SK-N-SH (cell line): ENCODE measurements at regions not wholly inside any gene's neighbourhood (a gene's known extent, or its start where the extent isn't known, plus 50 kb on each side); places are given as distances from the start of the nearest gene placed in this dataset.

Experiments used
- CTCF ChIA-PET: fragments of 300-600, 350-600 bp; formaldehyde crosslinking; extraction: SDS; loops from one replicate; lab custom pipeline; 2021; lab: Yijun Ruan, JAX
- POLR2A ChIA-PET: fragments of 350-600 bp; sonication (Branson Sonifier 250); formaldehyde crosslinking; extraction: SDS; loops from one replicate; lab custom pipeline; 2020; ENCODE audit warnings: antibody characterized with exemption, inconsistent platforms; lab: Yijun Ruan, JAX
- DNase-seq: peaks from one replicate; pipeline ENCODE4 v3.0.0; 2012
- H2AFZ ChIP-seq: fragments of 200-600 bp; sonication (generic); 2 replicates; pipeline ENCODE4 v1.8.1; 2016; ENCODE audit warnings: antibody characterized with exemption, mild to moderate bottlenecking, low read depth
- H3F3A ChIP-seq: fragments of 200-600 bp; sonication (generic); replicated peaks from 2 replicates; pipeline ENCODE3; 2016; ENCODE audit warnings: antibody characterized with exemption, mild to moderate bottlenecking; ENCODE audit not compliant: insufficient read depth
- H3K27ac ChIP-seq, 2 experiments: fragments of 200-500 bp in 1 of 2; fragments of 200-600 bp in 1 of 2; sonication (Bioruptor generic) in 1 of 2; sonication (generic), shearing (Covaris generic) in 1 of 2; 2 replicates each; pipeline versions ENCODE4 v1.5.1 to v1.6.1; 2014 to 2016; ENCODE audit warnings: low read depth in 2 of 2, inconsistent platforms in 1 of 2, low read length in 1 of 2, mild to moderate bottlenecking in 1 of 2, mixed read lengths in 1 of 2
- H3K27me3 ChIP-seq: fragments of 200-600 bp; sonication (generic), shearing (Covaris generic); 2 replicates; pipeline ENCODE4 v1.6.1; 2016; ENCODE audit warnings: mixed run types; ENCODE audit not compliant: insufficient read depth
- H3K36me3 ChIP-seq, 2 experiments: fragments of 200-500 bp in 1 of 2; fragments of 200-600 bp in 1 of 2; sonication (Bioruptor generic) in 1 of 2; sonication (generic) in 1 of 2; replicated peaks in 1 of 2; 2 replicates each; pipeline versions ENCODE3 to v1.5.1; 2014 to 2016; ENCODE audit warnings: low read length in 1 of 2, mild to moderate bottlenecking in 1 of 2; ENCODE audit not compliant: insufficient read depth in 2 of 2, control insufficient read depth in 1 of 2
- H3K4me1 ChIP-seq, 2 experiments: fragments of 200-500 bp in 1 of 2; fragments of 200-600 bp in 1 of 2; sonication (Bioruptor generic) in 1 of 2; sonication (generic), shearing (Covaris generic) in 1 of 2; 2 replicates each; pipeline versions ENCODE4 v1.5.1 to v1.6.1; 2014 to 2016; ENCODE audit warnings: low read depth in 1 of 2, low read length in 1 of 2, mixed run types in 1 of 2; ENCODE audit not compliant: insufficient read depth in 2 of 2, control insufficient read depth in 1 of 2
- H3K4me2 ChIP-seq: fragments of 200-600 bp; sonication (generic), shearing (Covaris generic); 2 replicates; pipeline ENCODE4 v1.6.1; 2017; ENCODE audit warnings: mixed run types
- H3K4me3 ChIP-seq, 2 experiments: fragments of 200-500 bp in 1 of 2; fragments of 200-600 bp in 1 of 2; sonication (Bioruptor generic) in 1 of 2; sonication (generic), shearing (Covaris generic) in 1 of 2; 2 replicates each; pipeline versions ENCODE4 v1.5.1 to v1.8.1; 2014 to 2016; ENCODE audit warnings: low read depth in 2 of 2, inconsistent platforms in 1 of 2, low read length in 1 of 2, mild to moderate bottlenecking in 1 of 2, mixed read lengths in 1 of 2, moderate library complexity in 1 of 2
- H3K79me2 ChIP-seq: fragments of 200-600 bp; sonication (generic); 2 replicates; pipeline ENCODE4 v1.8.1; 2017; ENCODE audit warnings: mild to moderate bottlenecking; ENCODE audit not compliant: insufficient read depth
- H3K9ac ChIP-seq: fragments of 200-600 bp; sonication (generic); 2 replicates; pipeline ENCODE4 v1.6.1; 2017; ENCODE audit warnings: mixed run types
- H3K9me2 ChIP-seq: fragments of 200-600 bp; sonication (generic); 2 replicates; pipeline ENCODE4 v1.6.1; 2017; ENCODE audit warnings: mixed run types
- H3K9me3 ChIP-seq: fragments of 200-600 bp; sonication (generic); 2 replicates; pipeline ENCODE4 v1.6.1; 2017; ENCODE audit warnings: mixed run types, mild to moderate bottlenecking, moderate library complexity
- H4K20me1 ChIP-seq: fragments of 200-600 bp; sonication (generic); 2 replicates; pipeline ENCODE4 v1.6.1; 2017; ENCODE audit warnings: mild to moderate bottlenecking, mixed run types; ENCODE audit not compliant: insufficient read depth
- ELF1 ChIP-seq: IDR thresholded peaks from 2 replicates; pipeline ENCODE4 v1.4.0; 2012
- FOSL2 ChIP-seq: IDR thresholded peaks from 2 replicates; pipeline ENCODE4 v1.4.0; 2012; ENCODE audit warnings: low read depth, mild to moderate bottlenecking, moderate library complexity, borderline replicate concordance
- FOXJ3 ChIP-seq: sonication (generic); formaldehyde crosslinking; IDR thresholded peaks from 2 replicates; pipeline ENCODE4 v1.5.1; 2020; ENCODE audit warnings: mild to moderate bottlenecking, missing genetic modification reagents
- FOXM1 ChIP-seq: IDR thresholded peaks from 2 replicates; pipeline ENCODE4 v1.4.0; 2012; ENCODE audit warnings: low read depth, mild to moderate bottlenecking
- MAX ChIP-seq: IDR thresholded peaks from 2 replicates; pipeline ENCODE4 v1.4.0; 2012; ENCODE audit warnings: low read depth
- MXI1 ChIP-seq: IDR thresholded peaks from 2 replicates; pipeline ENCODE4 v1.6.1; 2012; ENCODE audit warnings: mild to moderate bottlenecking, low read depth, low read length, improper control_type of control experiment
- NFIC ChIP-seq: IDR thresholded peaks from 2 replicates; pipeline ENCODE4 v1.4.0; 2012; ENCODE audit warnings: borderline replicate concordance
- PBX3 ChIP-seq: IDR thresholded peaks from 2 replicates; pipeline ENCODE4; 2012
- POLR2AphosphoS5 ChIP-seq: IDR thresholded peaks from 2 replicates; pipeline ENCODE4 v1.6.1; 2012; ENCODE audit warnings: low read depth, low read length
- REST ChIP-seq: IDR thresholded peaks from 2 replicates; pipeline ENCODE4 v1.6.1; 2012; ENCODE audit warnings: mild to moderate bottlenecking, low read depth, low read length, moderate library complexity
- RFX5 ChIP-seq: IDR thresholded peaks from 2 replicates; pipeline ENCODE4 v1.6.1; 2012; ENCODE audit warnings: mild to moderate bottlenecking, improper control_type of control experiment, low read length
- RXRA ChIP-seq: IDR thresholded peaks from 2 replicates; pipeline ENCODE4 v1.4.0; 2012; ENCODE audit warnings: low read depth, mild to moderate bottlenecking, borderline replicate concordance
- SMC3 ChIP-seq: IDR thresholded peaks from 2 replicates; pipeline ENCODE4 v1.6.1; 2012; ENCODE audit warnings: low read depth, low read length, improper control_type of control experiment
- TAF1 ChIP-seq: IDR thresholded peaks from 2 replicates; pipeline ENCODE4 v1.6.1; 2012; ENCODE audit warnings: low read depth, mild to moderate bottlenecking, low read length, moderate library complexity, borderline replicate concordance
- TCF12 ChIP-seq: IDR thresholded peaks from 2 replicates; pipeline ENCODE4 v1.4.0; 2012
- TEAD4 ChIP-seq: IDR thresholded peaks from 2 replicates; pipeline ENCODE4 v1.4.0; 2012; ENCODE audit warnings: mild to moderate bottlenecking, borderline replicate concordance; ENCODE audit not compliant: insufficient read depth
- USF2 ChIP-seq: fragments of 150-350 bp; IDR thresholded peaks from 2 replicates; pipeline ENCODE4 v1.6.1; 2017; ENCODE audit warnings: antibody characterized with exemption, low read length, low read depth, borderline replicate concordance
- WGBS: methylation state at CpG from one replicate; pipeline ENCODE4 v1.1.6; 2017; ENCODE audit warnings: low lambda C conversion rate; 5-methylcytosine and 5-hydroxymethylcytosine counted together
- TF ChIP-seq, protein P1 (sequence below): fragments of 200-600 bp; sonication (generic); IDR thresholded peaks from 2 replicates; pipeline ENCODE4 v1.6.1; 2017; ENCODE audit warnings: antibody characterized with exemption, mild to moderate bottlenecking, moderate library complexity

- DNase-seq = no peak
- no peak overlapping the region for H3K4me3 ChIP-seq
- POLR2A ChIA-PET = no interaction called here
- CTCF ChIA-PET = no interaction called here
- H4K20me1 ChIP-seq = no peaks in the 10 kb centered on the region
- no peak overlapping the region for H2AFZ ChIP-seq
- H3K4me2 ChIP-seq = no peak overlapping the region
- H3K27ac ChIP-seq = no peak overlapping the region
- no peaks in the 10 kb centered on the region for H3K4me1 ChIP-seq
- no peak overlapping the region for H3K9ac ChIP-seq
- H3K9me2 ChIP-seq = no peaks in the 10 kb centered on the region
- no peaks in the 10 kb centered on the region for H3K27me3 ChIP-seq
- H3K79me2 ChIP-seq = no peaks in the 10 kb centered on the region
- WGBS = 58% methylated on average over 4 of the region's 4 CpGs
- no peaks in the 10 kb centered on the region; the same call in 1 of the 2 replicates for H3K9me3 ChIP-seq
- no peaks in the 10 kb centered on the region for H3F3A ChIP-seq
- TF ChIP-seq FOSL2 = no peak
- TF ChIP-seq TCF12 = no peak
- no peak for TF ChIP-seq NFIC
- TF ChIP-seq REST = no peak
- no peak for TF ChIP-seq TEAD4
- TF ChIP-seq USF2 = no peak
- TF ChIP-seq MXI1 = no peak
- no peak for TF ChIP-seq ELF1
- TF ChIP-seq, protein P1, sequence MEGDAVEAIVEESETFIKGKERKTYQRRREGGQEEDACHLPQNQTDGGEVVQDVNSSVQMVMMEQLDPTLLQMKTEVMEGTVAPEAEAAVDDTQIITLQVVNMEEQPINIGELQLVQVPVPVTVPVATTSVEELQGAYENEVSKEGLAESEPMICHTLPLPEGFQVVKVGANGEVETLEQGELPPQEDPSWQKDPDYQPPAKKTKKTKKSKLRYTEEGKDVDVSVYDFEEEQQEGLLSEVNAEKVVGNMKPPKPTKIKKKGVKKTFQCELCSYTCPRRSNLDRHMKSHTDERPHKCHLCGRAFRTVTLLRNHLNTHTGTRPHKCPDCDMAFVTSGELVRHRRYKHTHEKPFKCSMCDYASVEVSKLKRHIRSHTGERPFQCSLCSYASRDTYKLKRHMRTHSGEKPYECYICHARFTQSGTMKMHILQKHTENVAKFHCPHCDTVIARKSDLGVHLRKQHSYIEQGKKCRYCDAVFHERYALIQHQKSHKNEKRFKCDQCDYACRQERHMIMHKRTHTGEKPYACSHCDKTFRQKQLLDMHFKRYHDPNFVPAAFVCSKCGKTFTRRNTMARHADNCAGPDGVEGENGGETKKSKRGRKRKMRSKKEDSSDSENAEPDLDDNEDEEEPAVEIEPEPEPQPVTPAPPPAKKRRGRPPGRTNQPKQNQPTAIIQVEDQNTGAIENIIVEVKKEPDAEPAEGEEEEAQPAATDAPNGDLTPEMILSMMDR = no peak
- no peak for TF ChIP-seq MAX
- no peaks in the 10 kb centered on the region for H3K36me3 ChIP-seq
Measured at GRCh38 chr1:83017701-83018100, 981.2 kb downstream of the TTLL7 start.

- no peaks in the 10 kb centered on the region for H3K4me1 ChIP-seq
- H3K9me3 ChIP-seq = no peaks in the 10 kb centered on the region; the same call in 1 of the 2 replicates
- H3K4me2 ChIP-seq = no peak overlapping the region
- no peak overlapping the region for H3K27ac ChIP-seq
- no peak overlapping the region for H3K4me3 ChIP-seq
- POLR2A ChIA-PET = no interaction called here
- no peak overlapping the region for H3K9ac ChIP-seq
- no peak overlapping the region for H2AFZ ChIP-seq
- WGBS = 60% methylated on average over 1 of the region's 1 CpG
- CTCF ChIA-PET = no interaction called here
- H3K79me2 ChIP-seq = no peaks in the 10 kb centered on the region
- H3F3A ChIP-seq = no peaks in the 10 kb centered on the region
- H3K27me3 ChIP-seq = no peaks in the 10 kb centered on the region
- TF ChIP-seq RFX5 (no peak), ELF1 (no peak), FOSL2 (no peak), RXRA (no peak), SMC3 (no peak), PBX3 (no peak), TCF12 (no peak), NFIC (no peak), TAF1 (no peak), FOXM1 (no peak), FOXJ3 (CRISPR knock-in tag) (no peak), POLR2AphosphoS5 (no peak), TEAD4 (no peak)
- no peaks in the 10 kb centered on the region for H3K9me2 ChIP-seq
- DNase-seq = no peak
- no peaks in the 10 kb centered on the region for H4K20me1 ChIP-seq
- H3K36me3 ChIP-seq = no peaks in the 10 kb centered on the region
Measured at GRCh38 chr1:83017276-83017675, 981.7 kb downstream of the TTLL7 start.
